ENCODE measurements at regions not wholly inside any gene's neighbourhood (a gene's known extent, or its start where the extent isn't known, plus 50 kb on each side); places are given as distances from the start of the nearest gene placed in this dataset.

GRCh38 chr11:79747406-79747805, 306.6 kb upstream of the TENM4 start:
- no peak for DNase-seq (ENCODE audit: low spot score)

GRCh38 chr11:79744941-79745340, 304.1 kb upstream of the TENM4 start:
- DNase-seq (ENCODE audit: low spot score) = no peak

GRCh38 chr11:79742176-79742575, 301.3 kb upstream of the TENM4 start:
- DNase-seq (ENCODE audit: low spot score) = no peak

- no peak for DNase-seq (ENCODE audit: low spot score)
Measured at GRCh38 chr11:79739591-79739990, 298.8 kb upstream of the TENM4 start.

GRCh38 chr11:79727221-79727620, 286.4 kb upstream of the TENM4 start:
- no peak for DNase-seq (ENCODE audit: low spot score)

GRCh38 chr11:79720115-79720514, 279.3 kb upstream of the TENM4 start:
- no peak for DNase-seq (ENCODE audit: low spot score)

GRCh38 chr11:79708319-79708932, 267.6 kb upstream of the TENM4 start:
- DNase-seq (ENCODE audit: low spot score) = no peak

GRCh38 chr11:79705648-79706047, 264.8 kb upstream of the TENM4 start:
- no peak for DNase-seq (ENCODE audit: low spot score)

- DNase-seq (ENCODE audit: low spot score) = no peak
Measured at GRCh38 chr11:79702303-79702702, 261.5 kb upstream of the TENM4 start.

GRCh38 chr11:79699246-79699645, 258.4 kb upstream of the TENM4 start:
- DNase-seq (ENCODE audit: low spot score) = no peak

GRCh38 chr11:79697905-79698304, 257.1 kb upstream of the TENM4 start:
- DNase-seq (ENCODE audit: low spot score) = no peak

- DNase-seq (ENCODE audit: low spot score) = no peak
Measured at GRCh38 chr11:79694368-79694767, 253.5 kb upstream of the TENM4 start.

GRCh38 chr11:79691445-79691844, 250.6 kb upstream of the TENM4 start:
- no peak for DNase-seq (ENCODE audit: low spot score)

GRCh38 chr11:79686703-79687419, 246.0 kb upstream of the TENM4 start:
- DNase-seq (ENCODE audit: low spot score) = no peak

- no peak for DNase-seq (ENCODE audit: low spot score)
Measured at GRCh38 chr11:79683930-79684329, 243.1 kb upstream of the TENM4 start.

GRCh38 chr11:79678780-79679452, 238.1 kb upstream of the TENM4 start:
- DNase-seq (ENCODE audit: low spot score) = no peak

GRCh38 chr11:79676396-79676795, 235.6 kb upstream of the TENM4 start:
- no peak for DNase-seq (ENCODE audit: low spot score)

GRCh38 chr11:79675081-79675480, 234.3 kb upstream of the TENM4 start:
- DNase-seq (ENCODE audit: low spot score) = no peak

- DNase-seq (ENCODE audit: low spot score) = no peak
Measured at GRCh38 chr11:79672786-79673185, 232.0 kb upstream of the TENM4 start.

- no peak for DNase-seq (ENCODE audit: low spot score)
Measured at GRCh38 chr11:79671401-79671800, 230.6 kb upstream of the TENM4 start.

- no peak for DNase-seq (ENCODE audit: low spot score)
Measured at GRCh38 chr11:79670882-79671281, 230.1 kb upstream of the TENM4 start.

- DNase-seq (ENCODE audit: low spot score) = no peak
Measured at GRCh38 chr11:79668575-79668974, 227.7 kb upstream of the TENM4 start.

- DNase-seq (ENCODE audit: low spot score) = no peak
Measured at GRCh38 chr11:79667380-79667779, 226.6 kb upstream of the TENM4 start.

Measured in CD4-positive, alpha-beta T cell treated with Interleukin-6 at 100 ng/mL for 8 hours (primary cell).